Adrenal gland (tissue), 5 donors: ENCODE measurements at regions not wholly inside any gene's neighbourhood (a gene's known extent, or its start where the extent isn't known, plus 50 kb on each side); places are given as distances from the start of the nearest gene placed in this dataset.

ENCODE experiments used
- POLR2A ChIP-seq, 2 donors: fragments of 450-650 bp; IDR thresholded peaks; one replicate each; pipeline ENCODE4 v1.6.1; 2017; ENCODE audit warnings: antibody characterized with exemption in 2 of 2, mild to moderate bottlenecking in 2 of 2, moderate library complexity in 1 of 2
- TF ChIP-seq, protein P1 (sequence below), 6 experiments: fragments of 450-650 bp in 4 of 6; fragments of 200-600 bp in 2 of 6; sonication (generic) in 1 of 6; IDR thresholded peaks; 1 replicate in 5 of 6; 2 replicates in 1 of 6; pipeline versions ENCODE4 v1.5.1 to v1.8.0; 2016 to 2021; ENCODE audit warnings: antibody characterized with exemption in 6 of 6, mild to moderate bottlenecking in 2 of 6, moderate library complexity in 1 of 6
- donor health status: DM: no; HTN: no; CAD: no.

DNA sequence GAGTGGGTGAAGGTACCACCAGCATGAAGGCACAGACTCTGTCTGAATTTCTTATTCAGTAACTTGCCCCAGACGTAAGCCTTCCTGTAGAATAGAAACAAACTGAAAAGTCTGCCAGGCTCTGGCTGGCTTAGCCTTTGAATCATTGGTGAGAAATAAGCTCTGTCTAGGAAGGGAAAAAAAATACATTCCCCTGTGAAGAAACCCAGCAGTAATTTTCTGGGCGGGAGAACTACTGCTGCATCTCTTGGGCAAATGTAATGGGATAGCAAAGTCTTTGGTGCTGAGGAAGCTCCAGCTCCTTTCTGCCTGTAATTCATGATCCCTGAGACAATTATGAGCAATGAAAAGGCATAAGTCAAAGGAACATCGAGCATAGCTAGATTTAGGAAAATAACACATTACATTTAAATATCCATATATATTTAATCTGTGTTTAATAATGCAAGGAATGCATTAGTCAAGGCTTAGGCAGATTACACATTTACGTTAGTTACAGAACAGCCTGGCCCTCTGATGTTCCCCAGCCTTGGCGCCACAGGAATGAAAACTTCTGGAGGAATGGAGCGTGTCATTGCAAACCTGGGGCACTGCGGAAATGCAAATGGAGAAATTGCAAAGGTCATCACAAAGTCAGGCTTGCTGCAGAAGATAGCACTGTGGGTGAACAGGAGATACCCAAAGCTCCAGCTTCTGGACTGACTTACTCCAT, 216.3 kb upstream of the CAMK1G start:
- TF ChIP-seq, protein P1, sequence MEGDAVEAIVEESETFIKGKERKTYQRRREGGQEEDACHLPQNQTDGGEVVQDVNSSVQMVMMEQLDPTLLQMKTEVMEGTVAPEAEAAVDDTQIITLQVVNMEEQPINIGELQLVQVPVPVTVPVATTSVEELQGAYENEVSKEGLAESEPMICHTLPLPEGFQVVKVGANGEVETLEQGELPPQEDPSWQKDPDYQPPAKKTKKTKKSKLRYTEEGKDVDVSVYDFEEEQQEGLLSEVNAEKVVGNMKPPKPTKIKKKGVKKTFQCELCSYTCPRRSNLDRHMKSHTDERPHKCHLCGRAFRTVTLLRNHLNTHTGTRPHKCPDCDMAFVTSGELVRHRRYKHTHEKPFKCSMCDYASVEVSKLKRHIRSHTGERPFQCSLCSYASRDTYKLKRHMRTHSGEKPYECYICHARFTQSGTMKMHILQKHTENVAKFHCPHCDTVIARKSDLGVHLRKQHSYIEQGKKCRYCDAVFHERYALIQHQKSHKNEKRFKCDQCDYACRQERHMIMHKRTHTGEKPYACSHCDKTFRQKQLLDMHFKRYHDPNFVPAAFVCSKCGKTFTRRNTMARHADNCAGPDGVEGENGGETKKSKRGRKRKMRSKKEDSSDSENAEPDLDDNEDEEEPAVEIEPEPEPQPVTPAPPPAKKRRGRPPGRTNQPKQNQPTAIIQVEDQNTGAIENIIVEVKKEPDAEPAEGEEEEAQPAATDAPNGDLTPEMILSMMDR (IDR thresholded peaks at IDR 0.05) = no peak
- TF ChIP-seq POLR2A (IDR thresholded peaks at IDR 0.05) = no peak
